WTC11 (cell line): ENCODE measurements at regions not wholly inside any gene's neighbourhood (a gene's known extent, or its start where the extent isn't known, plus 50 kb on each side); places are given as distances from the start of the nearest gene placed in this dataset.

Experiments used
- ATAC-seq: fragments of 200-7000 bp; cut with Tn5 transposase; 2 replicates; pipeline ENCODE4 v1.10.0; 2021; ENCODE audit warnings: mild to moderate bottlenecking, moderate library complexity
- CTCF ChIA-PET: fragments of 300-600 bp; sonication (Branson Sonifier 250); formaldehyde crosslinking; loops from one replicate; lab custom pipeline; 2021; ENCODE audit warnings: antibody characterized with exemption; lab: Charles Lee
- POLR2A ChIA-PET: fragments of 350-600 bp; sonication (Branson Sonifier 250); formaldehyde crosslinking; loops from one replicate; lab custom pipeline; 2021; ENCODE audit warnings: antibody characterized with exemption; lab: Charles Lee
- DNase-seq: peaks from one replicate; pipeline ENCODE4 v3.0.0; 2021; ENCODE audit warnings: low spot score
- H3K27ac Mint-ChIP-seq: 2 replicates; pipeline ENCODE4 v1.8.0; 2021; ENCODE audit warnings: mixed read lengths
- H3K27me3 Mint-ChIP-seq: 2 replicates; pipeline ENCODE4 v1.8.0; 2021; ENCODE audit warnings: low read depth, mild to moderate bottlenecking, moderate library complexity, mixed read lengths
- H3K36me3 Mint-ChIP-seq: 2 replicates; pipeline ENCODE4 v1.8.0; 2021; ENCODE audit warnings: mixed read lengths
- H3K4me1 Mint-ChIP-seq: 2 replicates; pipeline ENCODE4 v1.8.0; 2022; ENCODE audit warnings: mixed read lengths
- H3K4me3 Mint-ChIP-seq: 2 replicates; pipeline ENCODE4 v1.8.0; 2021; ENCODE audit warnings: mild to moderate bottlenecking, moderate library complexity, mixed read lengths
- H3K9me3 Mint-ChIP-seq: 2 replicates; pipeline ENCODE4 v1.8.0; 2021; ENCODE audit warnings: mixed read lengths
- ESRRA ChIP-seq: sonication (generic); formaldehyde crosslinking; IDR thresholded peaks from 2 replicates; pipeline ENCODE4 v1.8.1; 2022; ENCODE audit warnings: mild to moderate bottlenecking, missing genetic modification reagents, borderline replicate concordance
- FOXK1 ChIP-seq: sonication (generic); formaldehyde crosslinking; IDR thresholded peaks from 2 replicates; pipeline ENCODE4 v1.8.0; 2022; ENCODE audit warnings: mild to moderate bottlenecking, moderate library complexity, missing genetic modification reagents
- GRHL2 ChIP-seq: fragments of 250-450 bp; sonication (Bioruptor Pico); IDR thresholded peaks from 2 replicates; pipeline ENCODE4 v1.8.0; 2022; ENCODE audit warnings: mild to moderate bottlenecking, moderate library complexity; ENCODE audit not compliant: insufficient replicate concordance, severe bottlenecking
- MYBL2 ChIP-seq: sonication (generic); formaldehyde crosslinking; IDR thresholded peaks from 2 replicates; pipeline ENCODE4 v1.8.1; 2023; ENCODE audit warnings: mild to moderate bottlenecking, moderate library complexity, missing genetic modification reagents
- NFE2L1 ChIP-seq: sonication (generic); formaldehyde crosslinking; IDR thresholded peaks from 2 replicates; pipeline ENCODE4 v1.8.1; 2023; ENCODE audit warnings: missing genetic modification reagents
- NR2C2 ChIP-seq: sonication (generic); formaldehyde crosslinking; IDR thresholded peaks from 2 replicates; pipeline ENCODE4 v1.8.0; 2022; ENCODE audit warnings: mild to moderate bottlenecking, missing genetic modification reagents
- OVOL2 ChIP-seq: fragments of 250-450 bp; sonication (Bioruptor Pico); IDR thresholded peaks from 2 replicates; pipeline ENCODE4 v1.9.0; 2021; ENCODE audit warnings: mild to moderate bottlenecking, borderline replicate concordance
- RORB ChIP-seq: fragments of 250-450 bp; sonication (Bioruptor Pico); IDR thresholded peaks from 2 replicates; pipeline ENCODE4 v1.9.0; 2021; ENCODE audit warnings: mild to moderate bottlenecking
- SP1 ChIP-seq: sonication (generic); formaldehyde crosslinking; conservative IDR thresholded peaks from 2 replicates; pipeline ENCODE4 v1.8.1; 2022; ENCODE audit warnings: missing genetic modification reagents
- TEAD1 ChIP-seq: sonication (generic); formaldehyde crosslinking; IDR thresholded peaks from 2 replicates; pipeline ENCODE4 v1.8.0; 2022; ENCODE audit warnings: mild to moderate bottlenecking, missing genetic modification reagents
- ZNF423 ChIP-seq: fragments of 250-450 bp; sonication (Bioruptor Pico); IDR thresholded peaks from 2 replicates; pipeline ENCODE4 v2.1.2; 2022; ENCODE audit warnings: mild to moderate bottlenecking, moderate library complexity
- ZNF671 ChIP-seq: fragments of 250-450 bp; sonication (Bioruptor Pico); IDR thresholded peaks from 2 replicates; pipeline ENCODE4 v1.8.0; 2021; ENCODE audit warnings: mild to moderate bottlenecking
- TF ChIP-seq, protein P1 (sequence below): sonication (generic); formaldehyde crosslinking; IDR thresholded peaks from 2 replicates; pipeline ENCODE4 v1.8.0; 2022; ENCODE audit warnings: mild to moderate bottlenecking, missing genetic modification reagents
- TF ChIP-seq, protein P2 (sequence below): sonication (generic); formaldehyde crosslinking; IDR thresholded peaks from 2 replicates; pipeline ENCODE4 v1.8.1; 2022; ENCODE audit warnings: low read depth, mild to moderate bottlenecking, moderate library complexity, missing genetic modification reagents, borderline replicate concordance
- TF ChIP-seq, protein P3 (sequence below): fragments of 250-450 bp; sonication (Bioruptor Pico); IDR thresholded peaks from 2 replicates; pipeline ENCODE4 v2.1.2; 2022; ENCODE audit warnings: mild to moderate bottlenecking, moderate library complexity
- TF ChIP-seq, protein P4 (sequence below): sonication (generic); formaldehyde crosslinking; IDR thresholded peaks from 2 replicates; pipeline ENCODE4 v1.8.1; 2022; ENCODE audit warnings: mild to moderate bottlenecking, moderate library complexity, missing genetic modification reagents
- TF ChIP-seq, protein P5 (sequence below): sonication (generic); formaldehyde crosslinking; IDR thresholded peaks from 2 replicates; pipeline ENCODE4 v1.8.1; 2023; ENCODE audit warnings: mild to moderate bottlenecking, missing genetic modification reagents
- TF ChIP-seq, protein P6 (sequence below): fragments of 250-450 bp; sonication (Bioruptor Pico); conservative IDR thresholded peaks from 2 replicates; pipeline ENCODE4 v1.9.0; 2021; ENCODE audit warnings: mild to moderate bottlenecking

DNA sequence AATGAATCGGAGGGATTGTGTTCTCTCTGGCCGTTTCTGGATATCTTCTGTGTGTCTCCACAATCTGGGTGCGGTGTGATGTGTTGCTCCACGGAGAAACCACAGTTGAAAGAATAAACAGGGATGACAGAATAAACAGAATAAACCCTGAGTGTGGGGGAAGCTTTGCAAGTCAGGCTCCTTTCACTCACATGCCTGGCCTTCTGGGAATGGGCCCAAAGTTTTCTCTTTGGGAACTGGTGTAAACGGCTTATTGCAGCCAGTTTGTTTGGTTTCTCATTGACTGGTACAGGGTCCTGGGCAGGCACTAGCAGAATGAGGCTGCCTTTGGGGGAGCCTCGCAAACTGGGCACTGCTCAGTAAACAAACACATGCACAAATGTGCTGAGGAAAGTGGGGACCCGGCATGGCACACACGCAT, 324.7 kb downstream of the DLEU7 start (continued):
- TF ChIP-seq, protein P1, sequence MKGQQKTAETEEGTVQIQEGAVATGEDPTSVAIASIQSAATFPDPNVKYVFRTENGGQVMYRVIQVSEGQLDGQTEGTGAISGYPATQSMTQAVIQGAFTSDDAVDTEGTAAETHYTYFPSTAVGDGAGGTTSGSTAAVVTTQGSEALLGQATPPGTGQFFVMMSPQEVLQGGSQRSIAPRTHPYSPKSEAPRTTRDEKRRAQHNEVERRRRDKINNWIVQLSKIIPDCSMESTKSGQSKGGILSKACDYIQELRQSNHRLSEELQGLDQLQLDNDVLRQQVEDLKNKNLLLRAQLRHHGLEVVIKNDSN (CRISPR knock-in tag), result no peak
- TF ChIP-seq, protein P2, sequence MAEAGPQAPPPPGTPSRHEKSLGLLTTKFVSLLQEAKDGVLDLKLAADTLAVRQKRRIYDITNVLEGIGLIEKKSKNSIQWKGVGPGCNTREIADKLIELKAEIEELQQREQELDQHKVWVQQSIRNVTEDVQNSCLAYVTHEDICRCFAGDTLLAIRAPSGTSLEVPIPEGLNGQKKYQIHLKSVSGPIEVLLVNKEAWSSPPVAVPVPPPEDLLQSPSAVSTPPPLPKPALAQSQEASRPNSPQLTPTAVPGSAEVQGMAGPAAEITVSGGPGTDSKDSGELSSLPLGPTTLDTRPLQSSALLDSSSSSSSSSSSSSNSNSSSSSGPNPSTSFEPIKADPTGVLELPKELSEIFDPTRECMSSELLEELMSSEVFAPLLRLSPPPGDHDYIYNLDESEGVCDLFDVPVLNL (CRISPR knock-in tag), result no peak
- TF ChIP-seq, protein P3, sequence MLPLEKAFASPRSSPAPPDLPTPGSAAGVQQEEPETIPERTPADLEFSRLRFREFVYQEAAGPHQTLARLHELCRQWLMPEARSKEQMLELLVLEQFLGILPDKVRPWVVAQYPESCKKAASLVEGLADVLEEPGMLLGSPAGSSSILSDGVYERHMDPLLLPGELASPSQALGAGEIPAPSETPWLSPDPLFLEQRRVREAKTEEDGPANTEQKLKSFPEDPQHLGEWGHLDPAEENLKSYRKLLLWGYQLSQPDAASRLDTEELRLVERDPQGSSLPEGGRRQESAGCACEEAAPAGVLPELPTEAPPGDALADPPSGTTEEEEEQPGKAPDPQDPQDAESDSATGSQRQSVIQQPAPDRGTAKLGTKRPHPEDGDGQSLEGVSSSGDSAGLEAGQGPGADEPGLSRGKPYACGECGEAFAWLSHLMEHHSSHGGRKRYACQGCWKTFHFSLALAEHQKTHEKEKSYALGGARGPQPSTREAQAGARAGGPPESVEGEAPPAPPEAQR, result no peak

DNA sequence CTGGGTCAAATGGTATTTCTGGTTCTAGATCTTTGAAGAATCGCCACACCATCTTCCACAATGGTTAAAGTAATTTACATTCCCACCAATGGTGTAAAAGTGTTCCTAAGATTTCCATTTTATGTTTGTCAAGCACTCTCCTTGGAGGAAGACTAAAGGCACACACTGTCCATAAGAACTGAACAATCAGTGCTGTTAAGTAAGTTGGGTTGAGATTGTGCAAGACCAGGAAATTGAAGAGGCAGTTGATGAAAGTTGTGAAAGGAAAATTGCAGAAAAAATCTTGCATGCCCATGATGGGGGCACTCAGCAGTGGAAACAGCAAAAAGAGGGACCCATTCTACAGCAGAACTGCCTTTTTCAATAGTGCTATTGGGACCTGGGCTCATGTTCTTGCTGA, 323.6 kb downstream of the DLEU7 start:
- ChIA-PET POLR2A (no interaction called here), CTCF (no interaction called here)
- Mint-ChIP-seq H3K27me3 (no peaks in the 10 kb centered on the region), H3K4me1 (peaks cover 36% of the 10 kb centered on the region), H3K4me3 (no peak overlapping the region), H3K36me3 (no peaks in the 10 kb centered on the region), H3K9me3 (no peaks in the 10 kb centered on the region), H3K27ac (no peak overlapping the region)
- no peak for DNase-seq
- ATAC-seq, result no peak
- TF ChIP-seq OVOL2 (CRISPR knock-in tag), result no peak
- TF ChIP-seq SP1 (CRISPR knock-in tag), result no peak

DNA sequence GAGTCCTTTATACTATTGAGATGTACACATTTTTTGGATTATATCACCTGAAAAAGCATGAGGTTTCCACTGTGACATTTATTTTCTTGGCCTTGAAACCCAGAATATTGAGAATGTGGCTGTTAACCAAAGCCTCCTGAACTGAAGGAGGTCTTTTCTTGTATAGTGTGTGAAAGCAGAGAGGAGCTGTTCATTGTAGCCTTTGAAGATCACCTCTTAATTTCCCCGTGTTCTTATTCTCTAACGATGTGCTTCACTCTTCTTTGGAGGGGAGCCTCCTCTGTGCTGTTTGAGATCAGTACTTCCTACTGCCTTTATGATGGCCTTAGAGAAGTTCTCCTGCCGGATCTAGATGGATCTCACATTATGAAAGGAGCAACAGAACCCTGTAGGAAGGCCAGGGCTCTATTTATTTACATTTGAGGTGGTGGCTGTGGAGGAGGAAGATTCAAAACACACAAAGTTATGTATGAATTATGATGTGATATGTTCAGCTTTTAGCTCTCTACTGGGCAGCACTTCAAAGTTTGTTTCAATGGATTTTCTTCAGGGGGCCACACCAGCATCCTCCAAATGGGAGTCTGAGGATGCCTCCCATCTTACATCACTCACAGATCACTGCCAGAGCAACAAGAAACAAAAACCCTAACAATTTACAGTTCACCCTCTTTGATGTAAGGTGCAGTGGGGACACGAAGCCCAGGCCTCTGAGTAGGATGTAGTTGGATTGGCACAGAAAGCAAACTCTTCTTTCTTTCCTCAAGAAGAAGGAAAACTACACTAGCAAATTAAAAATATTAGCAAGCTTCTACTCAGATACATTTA, 322.3 kb downstream of the DLEU7 start:
- peaks cover 38% of the 10 kb centered on the region for H3K4me1 Mint-ChIP-seq
- H3K27ac Mint-ChIP-seq, result no peak overlapping the region
- H3K9me3 Mint-ChIP-seq, result peaks cover 3% of the 10 kb centered on the region; the same call in 1 of the 2 replicates
- TF ChIP-seq MYBL2 (CRISPR knock-in tag), result no peak
- TF ChIP-seq, protein P4, sequence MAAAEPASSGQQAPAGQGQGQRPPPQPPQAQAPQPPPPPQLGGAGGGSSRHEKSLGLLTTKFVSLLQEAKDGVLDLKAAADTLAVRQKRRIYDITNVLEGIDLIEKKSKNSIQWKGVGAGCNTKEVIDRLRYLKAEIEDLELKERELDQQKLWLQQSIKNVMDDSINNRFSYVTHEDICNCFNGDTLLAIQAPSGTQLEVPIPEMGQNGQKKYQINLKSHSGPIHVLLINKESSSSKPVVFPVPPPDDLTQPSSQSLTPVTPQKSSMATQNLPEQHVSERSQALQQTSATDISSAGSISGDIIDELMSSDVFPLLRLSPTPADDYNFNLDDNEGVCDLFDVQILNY (CRISPR knock-in tag), result no peak
- TF ChIP-seq, protein P5, sequence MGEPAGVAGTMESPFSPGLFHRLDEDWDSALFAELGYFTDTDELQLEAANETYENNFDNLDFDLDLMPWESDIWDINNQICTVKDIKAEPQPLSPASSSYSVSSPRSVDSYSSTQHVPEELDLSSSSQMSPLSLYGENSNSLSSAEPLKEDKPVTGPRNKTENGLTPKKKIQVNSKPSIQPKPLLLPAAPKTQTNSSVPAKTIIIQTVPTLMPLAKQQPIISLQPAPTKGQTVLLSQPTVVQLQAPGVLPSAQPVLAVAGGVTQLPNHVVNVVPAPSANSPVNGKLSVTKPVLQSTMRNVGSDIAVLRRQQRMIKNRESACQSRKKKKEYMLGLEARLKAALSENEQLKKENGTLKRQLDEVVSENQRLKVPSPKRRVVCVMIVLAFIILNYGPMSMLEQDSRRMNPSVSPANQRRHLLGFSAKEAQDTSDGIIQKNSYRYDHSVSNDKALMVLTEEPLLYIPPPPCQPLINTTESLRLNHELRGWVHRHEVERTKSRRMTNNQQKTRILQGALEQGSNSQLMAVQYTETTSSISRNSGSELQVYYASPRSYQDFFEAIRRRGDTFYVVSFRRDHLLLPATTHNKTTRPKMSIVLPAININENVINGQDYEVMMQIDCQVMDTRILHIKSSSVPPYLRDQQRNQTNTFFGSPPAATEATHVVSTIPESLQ, result no peak
- no peak for TF ChIP-seq NR2C2 (CRISPR knock-in tag)
- TF ChIP-seq, protein P6, sequence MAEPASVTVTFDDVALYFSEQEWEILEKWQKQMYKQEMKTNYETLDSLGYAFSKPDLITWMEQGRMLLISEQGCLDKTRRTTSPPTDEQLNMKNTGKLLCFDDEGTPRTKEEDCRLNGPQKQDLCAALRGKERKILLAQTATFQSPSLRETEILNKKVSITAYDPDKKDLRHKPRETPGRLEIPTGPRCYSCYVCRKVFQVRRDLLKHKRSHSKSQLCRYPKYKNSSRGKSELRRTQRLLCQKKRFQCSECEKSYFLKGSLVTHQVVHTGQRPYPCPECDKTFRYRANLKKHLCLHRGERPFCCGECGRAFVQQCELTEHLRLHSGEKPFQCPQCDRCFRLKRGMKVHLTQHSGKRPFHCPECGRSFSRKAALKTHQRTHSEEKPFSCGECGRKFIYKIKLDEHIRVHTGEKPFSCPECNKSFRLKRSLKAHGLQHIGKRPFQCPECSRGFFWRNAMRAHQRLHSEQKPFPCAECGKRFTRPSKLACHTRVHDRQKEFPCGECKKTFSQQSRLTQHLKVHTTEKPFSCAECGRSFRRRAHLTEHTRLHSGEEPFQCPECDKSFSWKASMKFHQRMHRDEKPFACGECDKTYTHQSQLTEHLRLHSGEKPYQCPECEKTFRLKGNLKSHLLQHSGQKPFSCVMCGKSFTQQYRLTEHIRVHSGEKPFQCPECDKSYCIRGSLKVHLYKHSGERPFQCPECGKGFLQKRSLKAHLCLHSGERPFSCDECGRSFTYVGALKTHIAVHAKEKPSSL, result no peak
- TF ChIP-seq ZNF423 (CRISPR knock-in tag), result no peak
- no peak for TF ChIP-seq ESRRA (CRISPR knock-in tag)
- TF ChIP-seq FOXK1, result no peak
- no peak for TF ChIP-seq TEAD1 (CRISPR knock-in tag)
- no peak for TF ChIP-seq GRHL2
- TF ChIP-seq RORB (CRISPR knock-in tag), result no peak
- no peak for TF ChIP-seq ZNF671 (CRISPR knock-in tag)
- no peak for TF ChIP-seq NFE2L1 (CRISPR knock-in tag)
- no peaks in the 10 kb centered on the region for H3K36me3 Mint-ChIP-seq
- no peak overlapping the region for H3K4me3 Mint-ChIP-seq
- DNase-seq (no peak), ATAC-seq (no peak)
- POLR2A ChIA-PET, result no interaction called here
- CTCF ChIA-PET, result interaction anchor here (0.9 kb wide), 1 partner anchor 545 kb away, joined by 3 read pairs; no protein-coding TSS in a partner anchor
- no peaks in the 10 kb centered on the region for H3K27me3 Mint-ChIP-seq
